Panc1 (cell line): ENCODE measurements at regions not wholly inside any gene's neighbourhood (a gene's known extent, or its start where the extent isn't known, plus 50 kb on each side); places are given as distances from the start of the nearest gene placed in this dataset.

Experiments
- ATAC-seq: fragments of 200-7000 bp; cut with Tn5 transposase; 2 replicates; pipeline ENCODE4 v1.9.1; 2020; ENCODE audit warnings: mild to moderate bottlenecking, moderate library complexity
- BruUV-seq: library from RNA; stranded (reverse); fragments of 400-500 nt; replicated peaks from 2 replicates; lab custom pipeline; 2021; lab: Mats Ljungman, UMichigan
- CTCF ChIA-PET: fragments of 300-600 bp; sonication (Branson Sonifier 250); formaldehyde crosslinking; loops from one replicate; lab custom pipeline; 2022; ENCODE audit warnings: antibody characterized with exemption; lab: Charles Lee
- POLR2A ChIA-PET: fragments of 300-600 bp; sonication (Branson Sonifier 250); formaldehyde crosslinking; loops from one replicate; lab custom pipeline; 2022; ENCODE audit warnings: antibody characterized with exemption; lab: Charles Lee
- DNase-seq: peaks from one replicate; pipeline ENCODE4 v3.0.0-alpha.2; 2010; ENCODE audit warnings: low read depth, low spot score
- H3K27ac ChIP-seq: 2 replicates; pipeline ENCODE4 v1.5.1; 2011; ENCODE audit warnings: mild to moderate bottlenecking, low read length, inconsistent platforms
- H3K27me3 ChIP-seq: fragments of 200-500 bp; sonication (Bioruptor generic); 2 replicates; pipeline ENCODE4 v1.6.0; 2014; ENCODE audit warnings: low read length, inconsistent platforms; ENCODE audit not compliant: control insufficient read depth, insufficient read depth
- H3K36me3 ChIP-seq: fragments of 200-500 bp; sonication (Bioruptor generic); 2 replicates; pipeline ENCODE4 v1.5.1; 2014; ENCODE audit warnings: inconsistent platforms, mild to moderate bottlenecking, low read length, moderate library complexity; ENCODE audit not compliant: control insufficient read depth, insufficient read depth
- H3K4me1 ChIP-seq: 2 replicates; pipeline ENCODE4 v1.5.1; 2011; ENCODE audit warnings: inconsistent platforms, mild to moderate bottlenecking, low read length, moderate library complexity; ENCODE audit not compliant: control insufficient read depth, insufficient read depth
- H3K4me3 ChIP-seq, 2 experiments: 2 replicates each; pipeline ENCODE4 v1.5.1; 2011 to 2012; ENCODE audit warnings: low read depth in 2 of 2, low read length in 2 of 2, mild to moderate bottlenecking in 2 of 2, inconsistent platforms in 1 of 2, moderate library complexity in 1 of 2
- H3K9me3 ChIP-seq: fragments of 200-500 bp; sonication (Bioruptor generic); 2 replicates; pipeline ENCODE4 v1.5.1; 2014; ENCODE audit warnings: low read depth, mild to moderate bottlenecking, inconsistent platforms, low read length, moderate library complexity; ENCODE audit not compliant: control insufficient read depth, insufficient read depth
- POLR2AphosphoS5 ChIP-seq: IDR thresholded peaks from 2 replicates; pipeline ENCODE4 v1.6.1; 2012; ENCODE audit warnings: mild to moderate bottlenecking, low read depth, low read length, moderate library complexity
- SIN3A ChIP-seq: IDR thresholded peaks from 2 replicates; pipeline ENCODE4 v1.6.1; 2012; ENCODE audit warnings: low read depth, mild to moderate bottlenecking, low read length, moderate library complexity, borderline replicate concordance; ENCODE audit not compliant: insufficient read depth
- TCF7L2 ChIP-seq: IDR thresholded peaks from 2 replicates; pipeline ENCODE4 v1.6.1; 2011; ENCODE audit warnings: mild to moderate bottlenecking, low read depth, low read length, inconsistent platforms
- in situ Hi-C: cut with HindIII; loops from 2 replicates; pipeline ENCODE4 v1.10.0; 2016; ENCODE audit warnings: low sequenced_read_pairs, low pct_unique_long_range_greater_than_20kb
- intact Hi-C: fragments of 100-400 bp; cut with micrococcal nuclease; formaldehyde crosslinking; loops from one replicate; pipeline ENCODE4 v1.10.0; 2022; ENCODE audit not compliant: unreplicated experiment
- TF ChIP-seq, protein P1 (sequence below), 2 experiments: IDR thresholded peaks; 2 replicates each; pipeline ENCODE4 v1.6.1; 2011 to 2012; ENCODE audit warnings: low read depth in 2 of 2, control low read depth in 1 of 2, low read length in 1 of 2, mild to moderate bottlenecking in 1 of 2, moderate library complexity in 1 of 2; ENCODE audit not compliant: insufficient read depth in 1 of 2
- TF ChIP-seq, protein P2 (sequence below): fragments of 450-650 bp; IDR thresholded peaks from 2 replicates; pipeline ENCODE4 v1.5.1; 2017; ENCODE audit warnings: mild to moderate bottlenecking

DNA sequence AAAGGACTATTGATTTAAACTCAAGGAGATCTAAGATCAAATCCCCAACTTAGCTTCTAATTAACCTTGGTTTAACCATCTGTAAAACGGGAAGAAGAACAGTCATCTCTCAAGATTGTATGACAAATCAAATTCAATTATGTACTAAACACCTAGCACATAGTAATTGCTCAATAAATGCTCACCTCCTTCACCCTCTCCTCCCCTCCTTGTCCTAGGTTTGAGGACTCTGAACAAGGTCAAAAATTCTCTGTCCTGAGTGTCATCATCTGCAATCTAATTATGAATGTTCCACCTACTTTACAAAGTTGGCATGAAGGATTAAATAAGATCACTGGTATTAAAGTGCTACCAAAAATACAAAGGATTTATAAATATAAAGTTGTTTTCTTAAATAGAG, 320.1 kb upstream of the PPARGC1A start:
- no peak overlapping the region for H3K27ac ChIP-seq
- intact Hi-C loops: loop anchor here (5.0 kb wide), 1 partner anchor 963 kb away; no protein-coding TSS in a partner anchor
- CTCF ChIA-PET: no interaction called here

DNA sequence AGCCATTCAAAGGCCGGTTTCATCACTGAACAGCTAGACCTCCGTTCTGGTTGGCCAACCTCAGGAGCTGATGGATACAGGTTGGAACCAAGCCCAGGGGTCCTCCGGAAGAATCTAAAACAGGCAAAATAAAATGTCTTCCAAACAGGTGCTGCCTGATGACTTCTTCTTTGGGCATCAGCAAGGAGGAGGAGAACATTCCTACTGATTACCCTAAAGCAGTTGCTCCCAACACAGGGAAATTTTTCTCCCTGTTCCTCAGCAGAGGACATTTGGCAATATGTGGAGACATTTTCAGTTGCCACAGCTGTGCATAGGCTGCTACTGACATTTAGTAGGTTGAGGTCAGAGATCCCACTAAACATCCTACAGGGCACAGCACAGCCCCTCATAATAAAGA, 319.3 kb upstream of the PPARGC1A start:
- Histone ChIP-seq H3K4me3 (no peak overlapping the region), H3K27me3 (no peaks in the 10 kb centered on the region), H3K36me3 (no peaks in the 10 kb centered on the region), H3K9me3 (no peaks in the 10 kb centered on the region), H3K27ac (no peak overlapping the region), H3K4me1 (no peaks in the 10 kb centered on the region)
- TF ChIP-seq, protein P1, sequence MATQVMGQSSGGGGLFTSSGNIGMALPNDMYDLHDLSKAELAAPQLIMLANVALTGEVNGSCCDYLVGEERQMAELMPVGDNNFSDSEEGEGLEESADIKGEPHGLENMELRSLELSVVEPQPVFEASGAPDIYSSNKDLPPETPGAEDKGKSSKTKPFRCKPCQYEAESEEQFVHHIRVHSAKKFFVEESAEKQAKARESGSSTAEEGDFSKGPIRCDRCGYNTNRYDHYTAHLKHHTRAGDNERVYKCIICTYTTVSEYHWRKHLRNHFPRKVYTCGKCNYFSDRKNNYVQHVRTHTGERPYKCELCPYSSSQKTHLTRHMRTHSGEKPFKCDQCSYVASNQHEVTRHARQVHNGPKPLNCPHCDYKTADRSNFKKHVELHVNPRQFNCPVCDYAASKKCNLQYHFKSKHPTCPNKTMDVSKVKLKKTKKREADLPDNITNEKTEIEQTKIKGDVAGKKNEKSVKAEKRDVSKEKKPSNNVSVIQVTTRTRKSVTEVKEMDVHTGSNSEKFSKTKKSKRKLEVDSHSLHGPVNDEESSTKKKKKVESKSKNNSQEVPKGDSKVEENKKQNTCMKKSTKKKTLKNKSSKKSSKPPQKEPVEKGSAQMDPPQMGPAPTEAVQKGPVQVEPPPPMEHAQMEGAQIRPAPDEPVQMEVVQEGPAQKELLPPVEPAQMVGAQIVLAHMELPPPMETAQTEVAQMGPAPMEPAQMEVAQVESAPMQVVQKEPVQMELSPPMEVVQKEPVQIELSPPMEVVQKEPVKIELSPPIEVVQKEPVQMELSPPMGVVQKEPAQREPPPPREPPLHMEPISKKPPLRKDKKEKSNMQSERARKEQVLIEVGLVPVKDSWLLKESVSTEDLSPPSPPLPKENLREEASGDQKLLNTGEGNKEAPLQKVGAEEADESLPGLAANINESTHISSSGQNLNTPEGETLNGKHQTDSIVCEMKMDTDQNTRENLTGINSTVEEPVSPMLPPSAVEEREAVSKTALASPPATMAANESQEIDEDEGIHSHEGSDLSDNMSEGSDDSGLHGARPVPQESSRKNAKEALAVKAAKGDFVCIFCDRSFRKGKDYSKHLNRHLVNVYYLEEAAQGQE (IDR thresholded peaks at IDR 0.05; ENCODE audit: insufficient read depth in 1 of 2, low read depth in 2 of 2, low read length in 1 of 2): no peak
- TF ChIP-seq SIN3A: no peak
- TF ChIP-seq, protein P2, sequence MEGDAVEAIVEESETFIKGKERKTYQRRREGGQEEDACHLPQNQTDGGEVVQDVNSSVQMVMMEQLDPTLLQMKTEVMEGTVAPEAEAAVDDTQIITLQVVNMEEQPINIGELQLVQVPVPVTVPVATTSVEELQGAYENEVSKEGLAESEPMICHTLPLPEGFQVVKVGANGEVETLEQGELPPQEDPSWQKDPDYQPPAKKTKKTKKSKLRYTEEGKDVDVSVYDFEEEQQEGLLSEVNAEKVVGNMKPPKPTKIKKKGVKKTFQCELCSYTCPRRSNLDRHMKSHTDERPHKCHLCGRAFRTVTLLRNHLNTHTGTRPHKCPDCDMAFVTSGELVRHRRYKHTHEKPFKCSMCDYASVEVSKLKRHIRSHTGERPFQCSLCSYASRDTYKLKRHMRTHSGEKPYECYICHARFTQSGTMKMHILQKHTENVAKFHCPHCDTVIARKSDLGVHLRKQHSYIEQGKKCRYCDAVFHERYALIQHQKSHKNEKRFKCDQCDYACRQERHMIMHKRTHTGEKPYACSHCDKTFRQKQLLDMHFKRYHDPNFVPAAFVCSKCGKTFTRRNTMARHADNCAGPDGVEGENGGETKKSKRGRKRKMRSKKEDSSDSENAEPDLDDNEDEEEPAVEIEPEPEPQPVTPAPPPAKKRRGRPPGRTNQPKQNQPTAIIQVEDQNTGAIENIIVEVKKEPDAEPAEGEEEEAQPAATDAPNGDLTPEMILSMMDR: no peak
- TF ChIP-seq POLR2AphosphoS5: no peak
- no peak for TF ChIP-seq TCF7L2
- no peak for DNase-seq
- intact Hi-C loops (no loop called here), in situ Hi-C loops (no loop called here)
- ATAC-seq: no peak
- POLR2A ChIA-PET: no interaction called here
- CTCF ChIA-PET: no interaction called here
- BruUV-seq: no TSS peak

More for the DNA sequence above, 320.1 kb upstream of the PPARGC1A start:
- no TSS peak for BruUV-seq
- no peak overlapping the region for H3K4me3 ChIP-seq
- TF ChIP-seq, protein P2: no peak
- TF ChIP-seq SIN3A (no peak), TCF7L2 (no peak), POLR2AphosphoS5 (no peak)
- TF ChIP-seq, protein P1 (IDR thresholded peaks at IDR 0.05; ENCODE audit: insufficient read depth in 1 of 2, low read depth in 2 of 2, low read length in 1 of 2): no peak
- POLR2A ChIA-PET: no interaction called here
- no peaks in the 10 kb centered on the region for H3K36me3 ChIP-seq
- H3K9me3 ChIP-seq: no peaks in the 10 kb centered on the region
- in situ Hi-C loops: no loop called here
- no peaks in the 10 kb centered on the region for H3K27me3 ChIP-seq
- H3K4me1 ChIP-seq: no peaks in the 10 kb centered on the region
- DNase-seq: no peak
- ATAC-seq: no peak
